ENCODE measurements at regions not wholly inside any gene's neighbourhood (a gene's known extent, or its start where the extent isn't known, plus 50 kb on each side); places are given as distances from the start of the nearest gene placed in this dataset.

DNA sequence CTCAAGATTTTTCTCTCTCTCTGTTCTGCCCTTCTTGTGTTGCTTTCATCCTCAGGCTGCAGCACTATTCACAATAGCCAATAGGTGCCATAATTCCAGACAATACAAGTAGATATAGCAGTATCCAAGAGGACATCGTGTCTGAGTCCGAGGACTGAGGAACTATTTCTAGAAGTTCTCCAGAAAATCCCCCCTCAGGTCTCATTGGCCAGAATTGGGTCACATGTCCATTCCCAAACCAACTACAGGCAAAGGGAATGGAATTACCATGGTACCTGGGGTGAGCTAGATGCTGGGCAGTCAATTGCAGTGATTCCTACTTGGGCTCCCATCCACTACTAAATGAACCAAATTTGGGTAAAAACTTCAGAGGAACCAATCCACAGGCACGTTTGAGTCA lies 301.9 kb upstream of the RASGEF1B start:
- no peaks in the 10 kb centered on the region for H3K4me1 ChIP-seq
- H3K36me3 ChIP-seq, result no peaks in the 10 kb centered on the region
- no peak overlapping the region for H3K4me3 ChIP-seq
- no peaks in the 10 kb centered on the region for H3K27me3 ChIP-seq (ENCODE audit: low read depth)
- no peaks in the 10 kb centered on the region for H3K9me3 ChIP-seq (replicated peaks)
- DNase-seq, result no peak
- TF ChIP-seq, protein P1, sequence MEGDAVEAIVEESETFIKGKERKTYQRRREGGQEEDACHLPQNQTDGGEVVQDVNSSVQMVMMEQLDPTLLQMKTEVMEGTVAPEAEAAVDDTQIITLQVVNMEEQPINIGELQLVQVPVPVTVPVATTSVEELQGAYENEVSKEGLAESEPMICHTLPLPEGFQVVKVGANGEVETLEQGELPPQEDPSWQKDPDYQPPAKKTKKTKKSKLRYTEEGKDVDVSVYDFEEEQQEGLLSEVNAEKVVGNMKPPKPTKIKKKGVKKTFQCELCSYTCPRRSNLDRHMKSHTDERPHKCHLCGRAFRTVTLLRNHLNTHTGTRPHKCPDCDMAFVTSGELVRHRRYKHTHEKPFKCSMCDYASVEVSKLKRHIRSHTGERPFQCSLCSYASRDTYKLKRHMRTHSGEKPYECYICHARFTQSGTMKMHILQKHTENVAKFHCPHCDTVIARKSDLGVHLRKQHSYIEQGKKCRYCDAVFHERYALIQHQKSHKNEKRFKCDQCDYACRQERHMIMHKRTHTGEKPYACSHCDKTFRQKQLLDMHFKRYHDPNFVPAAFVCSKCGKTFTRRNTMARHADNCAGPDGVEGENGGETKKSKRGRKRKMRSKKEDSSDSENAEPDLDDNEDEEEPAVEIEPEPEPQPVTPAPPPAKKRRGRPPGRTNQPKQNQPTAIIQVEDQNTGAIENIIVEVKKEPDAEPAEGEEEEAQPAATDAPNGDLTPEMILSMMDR (IDR thresholded peaks at IDR 0.05; ENCODE audit: borderline replicate concordance), result no peak
- intact Hi-C loops (cut with micrococcal nuclease), result no loop called here
- H3K27ac ChIP-seq (replicated peaks), result no peak overlapping the region

DNA sequence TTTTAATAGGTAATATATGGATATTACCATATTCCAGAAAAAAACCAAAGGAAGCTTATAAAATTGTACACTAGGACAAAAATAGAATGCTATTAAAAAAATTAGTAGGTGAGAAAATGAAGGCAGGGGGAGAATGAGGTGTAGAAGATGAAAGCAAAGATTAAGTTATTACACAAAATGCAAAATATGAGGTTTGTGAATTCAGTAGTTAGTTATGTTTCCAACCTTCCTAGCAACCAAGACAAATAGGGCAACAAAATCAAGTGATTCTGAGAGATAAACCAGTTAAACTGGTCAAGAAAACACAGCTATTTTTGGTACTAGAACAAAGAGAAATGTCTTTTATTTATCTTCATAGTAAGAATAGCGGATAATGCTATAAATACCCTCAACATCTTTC lies 300.0 kb upstream of the RASGEF1B start:
- Histone ChIP-seq H3K4me3 (no peak overlapping the region), H3K9me3 (replicated peaks) (no peaks in the 10 kb centered on the region), H3K36me3 (no peaks in the 10 kb centered on the region), H3K4me1 (no peaks in the 10 kb centered on the region), H3K27me3 (ENCODE audit: low read depth) (no peaks in the 10 kb centered on the region), H3K27ac (replicated peaks) (no peak overlapping the region)
- intact Hi-C loops (cut with micrococcal nuclease), result no loop called here
- no peak for DNase-seq
- TF ChIP-seq, protein P1 (IDR thresholded peaks at IDR 0.05; ENCODE audit: borderline replicate concordance), result no peak

DNA sequence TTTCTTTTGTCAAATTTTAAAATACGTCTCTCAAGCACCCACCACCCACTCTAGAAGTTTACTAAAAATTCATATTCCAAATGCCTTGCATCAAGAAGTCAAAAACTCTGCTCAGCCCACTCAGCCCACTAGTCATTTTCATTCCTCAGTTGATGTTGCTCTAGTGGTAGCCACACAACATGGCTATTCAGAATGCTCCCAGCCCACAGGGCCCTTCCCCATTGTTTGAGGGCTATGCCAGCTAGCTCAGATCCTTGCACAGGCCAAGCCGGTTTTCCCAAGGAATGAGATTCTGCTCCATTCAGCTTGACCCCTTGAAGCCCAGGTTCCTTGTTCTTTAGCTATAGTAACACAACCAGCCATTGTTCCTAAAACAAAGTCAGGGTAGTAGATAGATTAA lies 297.5 kb upstream of the RASGEF1B start:
- Histone ChIP-seq H3K4me1 (no peaks in the 10 kb centered on the region), H3K27ac (replicated peaks) (no peak overlapping the region), H3K4me3 (no peak overlapping the region), H3K27me3 (ENCODE audit: low read depth) (no peaks in the 10 kb centered on the region), H3K36me3 (no peaks in the 10 kb centered on the region), H3K9me3 (replicated peaks) (no peaks in the 10 kb centered on the region)
- intact Hi-C loops (cut with micrococcal nuclease), result no loop called here
- TF ChIP-seq, protein P1 (IDR thresholded peaks at IDR 0.05; ENCODE audit: borderline replicate concordance), result no peak
- DNase-seq, result no peak

DNA sequence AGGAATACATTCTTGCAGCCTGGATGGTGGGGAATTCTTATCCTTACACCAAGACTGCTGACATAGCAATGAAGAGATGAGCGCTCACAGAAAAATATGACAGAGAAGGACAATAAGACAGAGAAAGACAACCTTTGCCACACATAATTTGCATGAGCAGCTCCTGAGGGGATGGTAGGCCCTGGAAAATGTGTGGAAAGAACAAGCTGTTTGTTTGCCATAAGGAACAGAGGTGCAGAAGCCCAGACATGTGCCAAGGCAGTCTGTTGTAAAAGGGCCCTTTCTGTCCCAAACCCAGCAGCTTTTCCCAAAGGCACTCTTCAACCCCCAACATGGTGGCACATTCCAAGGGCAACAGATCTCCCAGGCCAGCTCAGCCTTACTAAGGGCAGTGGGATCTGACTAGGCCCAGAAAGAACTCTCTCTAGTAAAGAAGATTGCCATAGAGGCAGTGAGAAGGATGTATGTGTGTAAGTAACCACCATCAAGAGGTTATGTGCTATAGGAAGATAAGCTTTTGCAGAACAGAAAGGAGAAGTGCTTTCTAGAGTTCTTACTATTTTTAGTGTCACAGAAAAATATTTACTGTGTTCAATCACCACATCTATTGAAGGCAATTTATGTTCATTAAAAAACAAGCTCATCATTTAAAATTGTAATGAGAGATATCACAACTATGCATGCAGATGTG lies 287.0 kb upstream of the RASGEF1B start:
- H3K4me3 ChIP-seq, result no peak overlapping the region
- intact Hi-C loops (cut with micrococcal nuclease), result no loop called here
- no peak for DNase-seq
- no peaks in the 10 kb centered on the region for H3K9me3 ChIP-seq (replicated peaks)
- no peaks in the 10 kb centered on the region for H3K4me1 ChIP-seq
- H3K36me3 ChIP-seq, result no peaks in the 10 kb centered on the region
- no peak overlapping the region for H3K27ac ChIP-seq (replicated peaks)
- TF ChIP-seq, protein P1 (IDR thresholded peaks at IDR 0.05; ENCODE audit: borderline replicate concordance), result no peak
- no peaks in the 10 kb centered on the region for H3K27me3 ChIP-seq (ENCODE audit: low read depth)

DNA sequence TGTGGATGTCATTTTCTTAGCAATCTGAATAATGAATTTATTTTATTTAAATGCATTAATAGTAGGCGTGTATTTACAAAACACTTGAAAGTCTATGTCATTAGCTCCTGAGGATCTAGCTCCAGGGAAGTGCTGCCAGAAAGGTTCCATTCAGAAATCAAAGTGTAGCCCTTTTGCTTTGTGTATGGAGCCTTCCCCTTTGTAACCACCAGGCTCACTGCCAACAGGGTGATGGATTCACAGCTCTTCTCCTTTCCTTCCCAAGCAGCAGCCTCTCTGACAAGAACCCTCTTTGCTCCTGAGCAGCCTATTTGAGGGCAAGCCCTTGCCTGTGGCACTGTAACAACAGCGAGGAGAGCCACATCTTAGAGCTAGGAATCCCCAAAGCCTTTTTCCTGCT lies 286.0 kb upstream of the RASGEF1B start:
- H3K27ac ChIP-seq (replicated peaks), result no peak overlapping the region
- no peaks in the 10 kb centered on the region for H3K9me3 ChIP-seq (replicated peaks)
- H3K4me1 ChIP-seq, result no peaks in the 10 kb centered on the region
- no peaks in the 10 kb centered on the region for H3K27me3 ChIP-seq (ENCODE audit: low read depth)
- DNase-seq, result no peak
- intact Hi-C loops (cut with micrococcal nuclease), result no loop called here
- H3K4me3 ChIP-seq, result no peak overlapping the region
- no peaks in the 10 kb centered on the region for H3K36me3 ChIP-seq
- TF ChIP-seq, protein P1 (IDR thresholded peaks at IDR 0.05; ENCODE audit: borderline replicate concordance), result no peak
